ENCODE measurements at regions not wholly inside any gene's neighbourhood (a gene's known extent, or its start where the extent isn't known, plus 50 kb on each side); places are given as distances from the start of the nearest gene placed in this dataset.

DNA sequence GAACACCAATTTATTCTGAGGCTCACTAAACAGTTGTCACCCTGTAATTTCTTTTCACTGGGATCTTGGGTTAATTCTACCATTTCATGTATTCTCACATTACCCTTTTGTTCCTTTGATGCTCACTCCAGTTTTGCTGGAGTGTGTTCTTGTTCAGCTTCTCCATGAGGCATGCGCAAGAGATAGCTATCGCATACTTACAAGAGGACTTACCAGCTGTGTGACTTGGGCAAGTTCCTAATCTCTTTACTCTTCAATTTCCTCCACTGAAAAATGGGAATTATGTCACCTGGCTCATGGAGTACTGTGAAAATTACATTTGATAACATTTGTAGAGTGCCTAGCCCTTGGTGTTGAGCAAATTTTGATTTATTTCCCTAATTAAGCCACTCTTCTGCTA is 56.5 kb upstream of the JDP2 start:
- no peak for DNase-seq

DNA sequence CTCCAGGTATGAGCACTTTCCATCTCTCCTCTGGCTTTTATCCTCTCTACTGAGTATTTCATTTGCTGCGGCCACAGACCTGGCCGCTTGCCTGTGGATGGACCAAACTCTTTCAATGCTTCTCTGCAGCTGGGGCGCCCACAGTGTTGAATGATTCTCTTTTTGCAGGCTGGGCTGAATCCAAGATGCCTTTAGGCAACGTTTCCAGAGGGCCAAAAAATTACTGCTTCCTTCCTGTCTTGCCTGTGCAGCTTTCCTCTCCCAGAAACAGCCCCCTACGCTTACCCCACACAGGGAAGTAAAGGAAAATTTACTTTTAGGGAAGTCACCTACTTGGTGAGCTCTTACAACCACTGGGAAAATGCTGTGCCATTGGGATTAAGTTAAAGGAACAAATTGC is 55.6 kb upstream of the JDP2 start:
- DNase-seq, result no peak

DNA sequence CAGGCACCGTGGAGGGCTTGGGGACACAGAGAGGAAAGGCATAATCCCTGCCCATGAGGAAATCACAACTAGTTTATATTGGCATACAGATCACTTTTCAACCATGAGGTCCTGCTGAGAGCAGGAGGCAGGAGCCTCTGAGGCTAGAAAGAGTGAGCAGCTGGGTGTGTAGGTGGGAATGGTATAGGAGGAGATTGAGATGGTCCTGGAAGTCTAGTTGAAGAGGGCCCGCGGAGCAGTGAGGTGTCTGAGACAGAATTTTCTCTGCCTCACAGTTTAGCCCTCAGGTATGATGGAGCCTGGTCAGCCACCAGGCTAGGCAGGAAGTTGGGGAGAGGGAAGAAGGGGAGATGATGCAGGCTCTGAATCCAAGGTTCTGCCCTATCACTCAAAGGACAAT is 54.7 kb upstream of the JDP2 start:
- DNase-seq, result no peak

DNA sequence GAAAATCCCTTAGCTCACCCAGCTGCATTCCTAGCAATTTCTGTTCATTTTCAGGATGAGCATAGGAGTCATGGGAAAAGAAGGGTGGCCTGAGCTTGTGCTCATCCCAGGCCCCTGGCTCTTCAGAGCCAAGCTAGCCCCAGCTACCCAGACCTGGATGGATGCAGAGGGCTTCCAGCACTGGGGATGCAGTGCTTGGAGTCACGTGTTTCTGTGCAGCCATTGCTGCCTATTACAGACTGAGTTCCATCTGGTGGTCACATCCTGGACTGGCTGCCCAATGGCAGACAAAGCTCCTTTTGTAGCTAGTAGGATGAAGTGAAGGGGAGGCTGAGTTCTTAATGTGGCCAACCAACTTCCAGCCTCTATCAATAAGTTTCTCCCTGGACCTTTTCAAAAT is 54.2 kb upstream of the JDP2 start:
- no peak for DNase-seq

DNA sequence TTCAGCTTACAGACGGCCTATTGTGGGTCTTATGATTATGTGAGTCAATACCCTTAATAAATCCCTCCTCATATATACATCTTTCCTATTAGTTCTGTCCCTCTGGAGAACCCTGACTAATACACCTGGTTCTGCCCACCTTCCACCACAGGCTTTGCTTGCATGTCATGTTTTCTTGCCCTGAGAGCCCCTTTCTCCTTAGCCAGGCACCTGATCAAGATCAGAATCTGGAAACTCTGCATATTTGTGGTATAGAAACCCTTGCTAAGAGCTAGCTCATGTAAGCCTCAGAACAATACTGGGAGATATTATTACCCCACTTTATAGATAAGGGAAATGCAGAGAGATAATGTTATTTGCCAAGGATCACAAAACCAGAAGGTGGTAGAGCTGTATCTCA is 52.9 kb upstream of the JDP2 start:
- no peak for DNase-seq

DNA sequence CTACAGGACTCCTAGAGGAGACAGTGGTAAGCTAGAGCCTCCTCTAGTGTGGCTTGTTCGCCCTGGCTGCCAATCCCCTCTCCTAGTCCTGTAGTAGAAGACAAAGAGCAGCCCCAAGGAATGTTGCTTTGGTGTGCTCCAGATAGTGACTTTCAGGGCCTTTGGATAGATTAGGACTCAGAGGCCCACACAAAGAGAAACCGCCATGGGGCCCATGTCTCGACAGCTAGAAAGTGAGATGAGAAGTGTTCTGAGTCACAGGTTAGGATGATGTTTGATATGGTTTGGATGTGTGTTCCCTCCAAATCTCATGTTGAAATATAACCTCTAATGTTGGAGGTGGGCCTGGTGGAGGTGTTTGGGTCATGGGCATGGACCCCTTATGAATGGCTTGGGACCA is 51.8 kb upstream of the JDP2 start:
- DNase-seq, result no peak
